Neural crest cell (in vitro differentiated cells): ENCODE measurements at regions not wholly inside any gene's neighbourhood (a gene's known extent, or its start where the extent isn't known, plus 50 kb on each side); places are given as distances from the start of the nearest gene placed in this dataset.
"Not testable (repeated sequence)": the region's sequence is repeated elsewhere in the genome, so short reads cannot be mapped to it uniquely, and the experiment has no call there.

ENCODE experiments used
- DNase-seq: peaks from one replicate; pipeline ENCODE4 v3.0.0; 2021; ENCODE audit warnings: low read depth, mixed read lengths, low spot score
- H3K27ac Mint-ChIP-seq: one replicate; pipeline ENCODE4 v1.8.0; 2021; ENCODE audit warnings: mild to moderate bottlenecking, mixed read lengths; ENCODE audit not compliant: unreplicated experiment
- H3K27me3 Mint-ChIP-seq: 2 replicates; pipeline ENCODE4 v1.8.0; 2021; ENCODE audit warnings: low read depth, mild to moderate bottlenecking, mixed read lengths
- H3K36me3 Mint-ChIP-seq: 2 replicates; pipeline ENCODE4 v1.8.0; 2021; ENCODE audit warnings: low read depth, mild to moderate bottlenecking, mixed read lengths
- H3K4me1 Mint-ChIP-seq: 2 replicates; pipeline ENCODE4 v1.8.0; 2021; ENCODE audit warnings: mixed read lengths
- H3K4me3 Mint-ChIP-seq: one replicate; pipeline ENCODE4 v1.8.0; 2021; ENCODE audit warnings: mild to moderate bottlenecking, mixed read lengths
- H3K9me3 Mint-ChIP-seq: 2 replicates; pipeline ENCODE4 v1.8.0; 2021; ENCODE audit warnings: mixed read lengths
- CTCF ChIP-seq: fragments of 200-600 bp; sonication (generic); conservative IDR thresholded peaks from 2 replicates; pipeline ENCODE4 v1.5.0; 2021; ENCODE audit warnings: antibody characterized with exemption, mild to moderate bottlenecking

GRCh38 chr17:71441098-71441497 is 679.7 kb upstream of the SOX9 start:
- no peak overlapping the region for H3K27ac Mint-ChIP-seq
- no peaks in the 10 kb centered on the region for H3K36me3 Mint-ChIP-seq

GRCh38 chr17:71444078-71444477 is 676.7 kb upstream of the SOX9 start:
- peaks cover 3% of the 10 kb centered on the region for H3K9me3 Mint-ChIP-seq
- no peak overlapping the region for H3K4me3 Mint-ChIP-seq
- no peak overlapping the region for H3K27ac Mint-ChIP-seq
- no peak for TF ChIP-seq CTCF
- no peaks in the 10 kb centered on the region for H3K27me3 Mint-ChIP-seq
- no peaks in the 10 kb centered on the region for H3K36me3 Mint-ChIP-seq
- peaks cover 5% of the 10 kb centered on the region for H3K4me1 Mint-ChIP-seq
- no peak for DNase-seq

More at GRCh38 chr17:71441098-71441497, 679.7 kb upstream of the SOX9 start:
- Mint-ChIP-seq H3K4me3 (no peak overlapping the region), H3K27me3 (no peaks in the 10 kb centered on the region), H3K4me1 (peaks cover 14% of the 10 kb centered on the region), H3K9me3 (peaks cover 3% of the 10 kb centered on the region)
- DNase-seq: no peak
- no peak for TF ChIP-seq CTCF

DNA sequence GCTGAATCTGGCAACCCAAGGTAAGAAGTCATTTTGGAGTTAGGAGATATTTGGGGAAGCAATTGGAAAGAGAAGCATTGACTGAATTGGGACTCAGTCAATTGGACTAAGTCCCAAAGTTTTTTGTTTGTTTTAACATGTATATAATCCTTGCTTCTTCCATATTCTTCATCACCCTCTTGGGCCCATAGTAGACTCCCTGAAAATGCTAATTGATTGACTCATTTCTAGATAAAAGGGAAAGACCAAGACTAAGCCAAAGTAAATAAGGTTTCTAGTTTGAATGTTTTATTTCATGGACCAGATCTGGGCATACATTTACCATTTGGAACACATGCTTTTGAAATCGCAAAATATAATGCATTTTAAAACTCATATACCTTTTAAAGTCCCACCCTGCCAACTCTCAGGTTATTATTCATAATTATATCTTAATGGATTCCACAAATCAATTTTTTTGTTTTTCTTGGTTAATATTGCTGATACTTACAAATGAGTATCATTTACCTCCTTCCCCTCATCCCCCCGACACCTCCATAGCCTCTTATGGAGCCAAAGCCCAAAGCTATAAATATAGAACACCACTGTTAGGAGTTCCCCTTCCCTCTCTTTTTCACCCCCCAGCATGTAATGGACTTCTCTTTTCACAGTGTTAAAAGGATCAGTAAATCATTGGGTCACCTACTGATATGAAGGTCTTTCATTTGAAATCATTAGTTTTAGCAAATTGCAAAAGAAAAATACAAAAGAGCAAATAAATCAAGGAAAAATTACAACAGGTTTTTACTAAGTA is 674.0 kb upstream of the SOX9 start:
- Mint-ChIP-seq H3K9me3 (no peaks in the 10 kb centered on the region), H3K36me3 (no peaks in the 10 kb centered on the region), H3K4me1 (no peaks in the 10 kb centered on the region), H3K27ac (no peak overlapping the region), H3K27me3 (no peaks in the 10 kb centered on the region), H3K4me3 (no peak overlapping the region)
- no peak for TF ChIP-seq CTCF
- DNase-seq: no peak

GRCh38 chr17:71447644-71448043 is 673.2 kb upstream of the SOX9 start:
- no peaks in the 10 kb centered on the region for H3K27me3 Mint-ChIP-seq
- DNase-seq: no peak
- TF ChIP-seq CTCF: no peak
- H3K4me3 Mint-ChIP-seq: no peak overlapping the region
- H3K4me1 Mint-ChIP-seq: no peaks in the 10 kb centered on the region
- H3K27ac Mint-ChIP-seq: no peak overlapping the region
- no peaks in the 10 kb centered on the region for H3K9me3 Mint-ChIP-seq
- no peaks in the 10 kb centered on the region for H3K36me3 Mint-ChIP-seq

- not testable (repeated sequence) for DNase-seq, H3K36me3 Mint-ChIP-seq, H3K27ac Mint-ChIP-seq
Observed at GRCh38 chr17:71450657-71451056, 670.2 kb upstream of the SOX9 start.

DNA sequence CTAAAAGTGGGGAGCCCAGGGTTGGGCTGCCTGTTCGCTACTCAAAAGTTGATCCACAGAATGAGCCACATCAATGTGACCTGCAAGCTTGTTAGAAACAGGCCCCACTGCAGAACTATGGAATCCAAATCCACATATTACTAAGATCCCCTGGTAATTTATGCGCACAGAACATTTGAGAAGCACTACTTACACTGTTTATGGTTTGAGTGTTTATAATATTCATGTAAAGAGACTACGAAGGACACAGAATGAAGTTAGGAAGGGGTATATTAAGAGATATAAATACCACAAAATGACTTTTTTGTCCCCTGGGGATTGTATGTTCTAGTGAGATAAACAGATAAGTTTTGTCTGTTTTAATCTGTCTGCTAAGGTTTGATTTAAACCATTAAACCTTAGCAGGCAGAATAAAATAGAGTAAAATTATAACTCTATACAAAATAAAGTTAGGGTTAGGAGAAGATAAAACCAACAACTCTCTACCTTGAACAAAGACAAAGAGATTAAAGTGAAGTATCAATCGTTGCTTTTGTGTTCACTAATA is 666.9 kb upstream of the SOX9 start:
- TF ChIP-seq CTCF: no peak
- Mint-ChIP-seq H3K4me3 (no peak overlapping the region), H3K27ac (no peak overlapping the region), H3K4me1 (no peaks in the 10 kb centered on the region), H3K36me3 (no peaks in the 10 kb centered on the region), H3K27me3 (no peaks in the 10 kb centered on the region), H3K9me3 (no peaks in the 10 kb centered on the region)
- no peak for DNase-seq

More at GRCh38 chr17:71450657-71451056, 670.2 kb upstream of the SOX9 start:
- not testable (repeated sequence) for H3K4me3 Mint-ChIP-seq, H3K27me3 Mint-ChIP-seq, H3K9me3 Mint-ChIP-seq, H3K4me1 Mint-ChIP-seq
